ENCODE measurements at regions not wholly inside any gene's neighbourhood (a gene's known extent, or its start where the extent isn't known, plus 50 kb on each side); places are given as distances from the start of the nearest gene placed in this dataset.

DNA sequence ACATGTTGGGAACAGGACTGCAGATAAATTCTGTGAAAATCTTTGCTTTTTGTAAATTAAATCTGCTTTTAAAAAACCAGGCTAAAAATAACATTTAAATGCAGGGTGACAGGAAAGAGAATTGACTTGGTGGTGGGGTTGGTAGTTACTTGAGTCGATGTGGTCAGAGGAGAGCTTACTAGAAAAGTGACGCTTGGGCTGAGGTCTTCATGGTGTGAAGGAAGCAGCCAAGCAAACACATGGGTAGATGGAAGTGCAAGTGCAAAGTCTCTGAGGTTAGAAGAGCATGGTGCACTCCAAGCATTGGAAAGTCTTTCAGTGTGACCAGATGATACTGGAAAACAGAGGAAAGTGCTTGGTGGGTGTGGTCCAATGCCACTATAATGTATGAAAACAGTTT is 86.4 kb upstream of the THBS1 start:
- TF ChIP-seq POLR2A (IDR thresholded peaks at IDR 0.05), result no peak
- TF ChIP-seq, protein P1, sequence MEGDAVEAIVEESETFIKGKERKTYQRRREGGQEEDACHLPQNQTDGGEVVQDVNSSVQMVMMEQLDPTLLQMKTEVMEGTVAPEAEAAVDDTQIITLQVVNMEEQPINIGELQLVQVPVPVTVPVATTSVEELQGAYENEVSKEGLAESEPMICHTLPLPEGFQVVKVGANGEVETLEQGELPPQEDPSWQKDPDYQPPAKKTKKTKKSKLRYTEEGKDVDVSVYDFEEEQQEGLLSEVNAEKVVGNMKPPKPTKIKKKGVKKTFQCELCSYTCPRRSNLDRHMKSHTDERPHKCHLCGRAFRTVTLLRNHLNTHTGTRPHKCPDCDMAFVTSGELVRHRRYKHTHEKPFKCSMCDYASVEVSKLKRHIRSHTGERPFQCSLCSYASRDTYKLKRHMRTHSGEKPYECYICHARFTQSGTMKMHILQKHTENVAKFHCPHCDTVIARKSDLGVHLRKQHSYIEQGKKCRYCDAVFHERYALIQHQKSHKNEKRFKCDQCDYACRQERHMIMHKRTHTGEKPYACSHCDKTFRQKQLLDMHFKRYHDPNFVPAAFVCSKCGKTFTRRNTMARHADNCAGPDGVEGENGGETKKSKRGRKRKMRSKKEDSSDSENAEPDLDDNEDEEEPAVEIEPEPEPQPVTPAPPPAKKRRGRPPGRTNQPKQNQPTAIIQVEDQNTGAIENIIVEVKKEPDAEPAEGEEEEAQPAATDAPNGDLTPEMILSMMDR (IDR thresholded peaks at IDR 0.05), result no peak
- no peak for TF ChIP-seq POLR2AphosphoS5 (IDR thresholded peaks at IDR 0.05)
